Panc1 (cell line): ENCODE measurements at regions not wholly inside any gene's neighbourhood (a gene's known extent, or its start where the extent isn't known, plus 50 kb on each side); places are given as distances from the start of the nearest gene placed in this dataset.

ENCODE experiments used
- ATAC-seq: fragments of 200-7000 bp; cut with Tn5 transposase; 2 replicates; pipeline ENCODE4 v1.9.1; 2020; ENCODE audit warnings: mild to moderate bottlenecking, moderate library complexity
- BruUV-seq: library from RNA; stranded (reverse); fragments of 400-500 nt; replicated peaks from 2 replicates; lab custom pipeline; 2021; lab: Mats Ljungman, UMichigan
- CTCF ChIA-PET: fragments of 300-600 bp; sonication (Branson Sonifier 250); formaldehyde crosslinking; loops from one replicate; lab custom pipeline; 2022; ENCODE audit warnings: antibody characterized with exemption; lab: Charles Lee
- POLR2A ChIA-PET: fragments of 300-600 bp; sonication (Branson Sonifier 250); formaldehyde crosslinking; loops from one replicate; lab custom pipeline; 2022; ENCODE audit warnings: antibody characterized with exemption; lab: Charles Lee
- DNase-seq: peaks from one replicate; pipeline ENCODE4 v3.0.0-alpha.2; 2010; ENCODE audit warnings: low read depth, low spot score
- H3K27ac ChIP-seq: 2 replicates; pipeline ENCODE4 v1.5.1; 2011; ENCODE audit warnings: mild to moderate bottlenecking, low read length, inconsistent platforms
- H3K27me3 ChIP-seq: fragments of 200-500 bp; sonication (Bioruptor generic); 2 replicates; pipeline ENCODE4 v1.6.0; 2014; ENCODE audit warnings: low read length, inconsistent platforms; ENCODE audit not compliant: control insufficient read depth, insufficient read depth
- H3K36me3 ChIP-seq: fragments of 200-500 bp; sonication (Bioruptor generic); 2 replicates; pipeline ENCODE4 v1.5.1; 2014; ENCODE audit warnings: inconsistent platforms, mild to moderate bottlenecking, low read length, moderate library complexity; ENCODE audit not compliant: control insufficient read depth, insufficient read depth
- H3K4me1 ChIP-seq: 2 replicates; pipeline ENCODE4 v1.5.1; 2011; ENCODE audit warnings: inconsistent platforms, mild to moderate bottlenecking, low read length, moderate library complexity; ENCODE audit not compliant: control insufficient read depth, insufficient read depth
- H3K4me3 ChIP-seq, 2 experiments: 2 replicates each; pipeline ENCODE4 v1.5.1; 2011 to 2012; ENCODE audit warnings: low read depth in 2 of 2, low read length in 2 of 2, mild to moderate bottlenecking in 2 of 2, inconsistent platforms in 1 of 2, moderate library complexity in 1 of 2
- H3K9me3 ChIP-seq: fragments of 200-500 bp; sonication (Bioruptor generic); 2 replicates; pipeline ENCODE4 v1.5.1; 2014; ENCODE audit warnings: low read depth, mild to moderate bottlenecking, inconsistent platforms, low read length, moderate library complexity; ENCODE audit not compliant: control insufficient read depth, insufficient read depth
- POLR2AphosphoS5 ChIP-seq: IDR thresholded peaks from 2 replicates; pipeline ENCODE4 v1.6.1; 2012; ENCODE audit warnings: mild to moderate bottlenecking, low read depth, low read length, moderate library complexity
- SIN3A ChIP-seq: IDR thresholded peaks from 2 replicates; pipeline ENCODE4 v1.6.1; 2012; ENCODE audit warnings: low read depth, mild to moderate bottlenecking, low read length, moderate library complexity, borderline replicate concordance; ENCODE audit not compliant: insufficient read depth
- TCF7L2 ChIP-seq: IDR thresholded peaks from 2 replicates; pipeline ENCODE4 v1.6.1; 2011; ENCODE audit warnings: mild to moderate bottlenecking, low read depth, low read length, inconsistent platforms
- in situ Hi-C: cut with HindIII; loops from 2 replicates; pipeline ENCODE4 v1.10.0; 2016; ENCODE audit warnings: low sequenced_read_pairs, low pct_unique_long_range_greater_than_20kb
- intact Hi-C: fragments of 100-400 bp; cut with micrococcal nuclease; formaldehyde crosslinking; loops from one replicate; pipeline ENCODE4 v1.10.0; 2022; ENCODE audit not compliant: unreplicated experiment
- TF ChIP-seq, protein P1 (sequence below), 2 experiments: IDR thresholded peaks; 2 replicates each; pipeline ENCODE4 v1.6.1; 2011 to 2012; ENCODE audit warnings: low read depth in 2 of 2, control low read depth in 1 of 2, low read length in 1 of 2, mild to moderate bottlenecking in 1 of 2, moderate library complexity in 1 of 2; ENCODE audit not compliant: insufficient read depth in 1 of 2
- TF ChIP-seq, protein P2 (sequence below): fragments of 450-650 bp; IDR thresholded peaks from 2 replicates; pipeline ENCODE4 v1.5.1; 2017; ENCODE audit warnings: mild to moderate bottlenecking

DNA sequence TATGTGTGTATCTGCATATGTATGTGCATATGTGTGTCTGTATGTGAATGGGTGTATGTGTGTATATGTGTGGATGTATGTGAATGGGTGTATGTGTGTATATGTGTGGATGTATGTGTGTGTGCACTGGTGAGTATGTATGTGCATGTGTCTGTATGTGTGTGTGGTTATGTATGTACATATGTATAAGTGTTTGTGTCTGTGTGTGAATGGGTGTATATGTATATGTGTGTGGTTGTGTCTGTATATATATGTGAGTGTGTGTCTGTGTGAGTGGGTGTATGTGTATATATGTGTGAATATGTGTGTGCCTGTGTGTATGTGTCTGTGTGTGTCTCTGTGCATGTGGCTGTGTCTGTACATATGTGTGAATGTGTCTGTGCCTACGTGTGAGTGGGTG is 748.4 kb upstream of the HS6ST1 start:
- TF ChIP-seq TCF7L2 (no peak), SIN3A (no peak), POLR2AphosphoS5 (no peak)
- TF ChIP-seq, protein P1, sequence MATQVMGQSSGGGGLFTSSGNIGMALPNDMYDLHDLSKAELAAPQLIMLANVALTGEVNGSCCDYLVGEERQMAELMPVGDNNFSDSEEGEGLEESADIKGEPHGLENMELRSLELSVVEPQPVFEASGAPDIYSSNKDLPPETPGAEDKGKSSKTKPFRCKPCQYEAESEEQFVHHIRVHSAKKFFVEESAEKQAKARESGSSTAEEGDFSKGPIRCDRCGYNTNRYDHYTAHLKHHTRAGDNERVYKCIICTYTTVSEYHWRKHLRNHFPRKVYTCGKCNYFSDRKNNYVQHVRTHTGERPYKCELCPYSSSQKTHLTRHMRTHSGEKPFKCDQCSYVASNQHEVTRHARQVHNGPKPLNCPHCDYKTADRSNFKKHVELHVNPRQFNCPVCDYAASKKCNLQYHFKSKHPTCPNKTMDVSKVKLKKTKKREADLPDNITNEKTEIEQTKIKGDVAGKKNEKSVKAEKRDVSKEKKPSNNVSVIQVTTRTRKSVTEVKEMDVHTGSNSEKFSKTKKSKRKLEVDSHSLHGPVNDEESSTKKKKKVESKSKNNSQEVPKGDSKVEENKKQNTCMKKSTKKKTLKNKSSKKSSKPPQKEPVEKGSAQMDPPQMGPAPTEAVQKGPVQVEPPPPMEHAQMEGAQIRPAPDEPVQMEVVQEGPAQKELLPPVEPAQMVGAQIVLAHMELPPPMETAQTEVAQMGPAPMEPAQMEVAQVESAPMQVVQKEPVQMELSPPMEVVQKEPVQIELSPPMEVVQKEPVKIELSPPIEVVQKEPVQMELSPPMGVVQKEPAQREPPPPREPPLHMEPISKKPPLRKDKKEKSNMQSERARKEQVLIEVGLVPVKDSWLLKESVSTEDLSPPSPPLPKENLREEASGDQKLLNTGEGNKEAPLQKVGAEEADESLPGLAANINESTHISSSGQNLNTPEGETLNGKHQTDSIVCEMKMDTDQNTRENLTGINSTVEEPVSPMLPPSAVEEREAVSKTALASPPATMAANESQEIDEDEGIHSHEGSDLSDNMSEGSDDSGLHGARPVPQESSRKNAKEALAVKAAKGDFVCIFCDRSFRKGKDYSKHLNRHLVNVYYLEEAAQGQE (IDR thresholded peaks at IDR 0.05; ENCODE audit: insufficient read depth in 1 of 2, low read depth in 2 of 2, low read length in 1 of 2): no peak
- TF ChIP-seq, protein P2, sequence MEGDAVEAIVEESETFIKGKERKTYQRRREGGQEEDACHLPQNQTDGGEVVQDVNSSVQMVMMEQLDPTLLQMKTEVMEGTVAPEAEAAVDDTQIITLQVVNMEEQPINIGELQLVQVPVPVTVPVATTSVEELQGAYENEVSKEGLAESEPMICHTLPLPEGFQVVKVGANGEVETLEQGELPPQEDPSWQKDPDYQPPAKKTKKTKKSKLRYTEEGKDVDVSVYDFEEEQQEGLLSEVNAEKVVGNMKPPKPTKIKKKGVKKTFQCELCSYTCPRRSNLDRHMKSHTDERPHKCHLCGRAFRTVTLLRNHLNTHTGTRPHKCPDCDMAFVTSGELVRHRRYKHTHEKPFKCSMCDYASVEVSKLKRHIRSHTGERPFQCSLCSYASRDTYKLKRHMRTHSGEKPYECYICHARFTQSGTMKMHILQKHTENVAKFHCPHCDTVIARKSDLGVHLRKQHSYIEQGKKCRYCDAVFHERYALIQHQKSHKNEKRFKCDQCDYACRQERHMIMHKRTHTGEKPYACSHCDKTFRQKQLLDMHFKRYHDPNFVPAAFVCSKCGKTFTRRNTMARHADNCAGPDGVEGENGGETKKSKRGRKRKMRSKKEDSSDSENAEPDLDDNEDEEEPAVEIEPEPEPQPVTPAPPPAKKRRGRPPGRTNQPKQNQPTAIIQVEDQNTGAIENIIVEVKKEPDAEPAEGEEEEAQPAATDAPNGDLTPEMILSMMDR: no peak
- intact Hi-C loops (no loop called here), in situ Hi-C loops (no loop called here)
- no peaks in the 10 kb centered on the region for H3K9me3 ChIP-seq
- H3K27me3 ChIP-seq: no peaks in the 10 kb centered on the region
- BruUV-seq: no TSS peak
- H3K36me3 ChIP-seq: no peaks in the 10 kb centered on the region
- ATAC-seq (no peak), DNase-seq (no peak)
- CTCF ChIA-PET: no interaction called here
- no peak overlapping the region for H3K4me3 ChIP-seq
- H3K4me1 ChIP-seq: no peaks in the 10 kb centered on the region
- POLR2A ChIA-PET: no interaction called here
- H3K27ac ChIP-seq: no peak overlapping the region

DNA sequence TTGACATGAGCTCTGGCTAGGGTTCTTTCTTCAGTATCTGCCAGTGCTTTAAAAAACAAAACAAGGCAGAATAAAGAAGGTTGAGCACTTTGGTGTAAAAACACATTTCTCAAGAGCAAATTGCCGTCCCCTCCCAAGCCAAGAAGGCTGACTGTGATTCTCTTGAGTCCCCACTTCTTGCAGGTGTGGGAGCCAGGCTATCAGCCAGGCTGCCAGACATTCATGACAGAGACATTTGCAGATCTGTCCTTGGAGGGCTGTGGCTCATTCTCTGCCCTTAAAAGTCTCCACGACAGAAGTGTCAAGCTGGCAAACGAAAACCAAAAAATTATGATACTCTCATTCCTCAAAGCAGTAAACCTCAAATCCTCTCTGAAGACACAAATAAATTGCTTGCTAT is 749.3 kb upstream of the HS6ST1 start:
- DNase-seq (no peak), ATAC-seq (no peak)
- BruUV-seq: no TSS peak
- TF ChIP-seq POLR2AphosphoS5 (no peak), SIN3A (no peak), TCF7L2 (no peak)
- TF ChIP-seq, protein P1 (IDR thresholded peaks at IDR 0.05; ENCODE audit: insufficient read depth in 1 of 2, low read depth in 2 of 2, low read length in 1 of 2): no peak
- TF ChIP-seq, protein P2: no peak
- POLR2A ChIA-PET: no interaction called here
- CTCF ChIA-PET: no interaction called here
- in situ Hi-C loops (no loop called here), intact Hi-C loops (no loop called here)
- Histone ChIP-seq H3K36me3 (no peaks in the 10 kb centered on the region), H3K4me1 (no peaks in the 10 kb centered on the region), H3K4me3 (no peak overlapping the region), H3K9me3 (no peaks in the 10 kb centered on the region), H3K27me3 (no peaks in the 10 kb centered on the region), H3K27ac (no peak overlapping the region)
